HG03565 (cell line): ENCODE measurements at regions not wholly inside any gene's neighbourhood (a gene's known extent, or its start where the extent isn't known, plus 50 kb on each side); places are given as distances from the start of the nearest gene placed in this dataset.

Source experiments
- ATAC-seq: cut with Tn5 transposase; IDR thresholded peaks from one replicate; pipeline ENCODE4 v1.9.1; 2021; ENCODE audit warnings: mild to moderate bottlenecking, moderate library complexity; ENCODE audit not compliant: unreplicated experiment

- ATAC-seq: no peak
Measured at GRCh38 chr17:15112846-15113617, 152.1 kb downstream of the PMP22 start.

- ATAC-seq: no peak
Measured at GRCh38 chr17:15109608-15110007, 155.5 kb downstream of the PMP22 start.

- no peak for ATAC-seq
Measured at GRCh38 chr17:15108992-15109391, 156.1 kb downstream of the PMP22 start.

- no peak for ATAC-seq
Measured at GRCh38 chr17:15106540-15106939, 158.6 kb downstream of the PMP22 start.

GRCh38 chr17:15103785-15104184 lies 161.3 kb downstream of the PMP22 start:
- ATAC-seq: no peak

- no peak for ATAC-seq
Measured at GRCh38 chr17:15101175-15101574, 164.0 kb downstream of the PMP22 start.

GRCh38 chr17:15096511-15096910 lies 168.6 kb downstream of the PMP22 start:
- no peak for ATAC-seq

- no peak for ATAC-seq
Measured at GRCh38 chr17:15095935-15096334, 169.2 kb downstream of the PMP22 start.

GRCh38 chr17:15092762-15093161 lies 172.4 kb downstream of the PMP22 start:
- ATAC-seq: no peak

- no peak for ATAC-seq
Measured at GRCh38 chr17:15092261-15092660, 172.9 kb downstream of the PMP22 start.

- no peak for ATAC-seq
Measured at GRCh38 chr17:15091825-15092224, 173.3 kb downstream of the PMP22 start.

GRCh38 chr17:15090533-15090932 lies 174.6 kb downstream of the PMP22 start:
- ATAC-seq: no peak

- no peak for ATAC-seq
Measured at GRCh38 chr17:15087946-15088345, 177.2 kb downstream of the PMP22 start.

GRCh38 chr17:15086776-15087295 lies 178.3 kb downstream of the PMP22 start:
- ATAC-seq: no peak

GRCh38 chr17:15085890-15086677 lies 179.0 kb downstream of the PMP22 start:
- ATAC-seq: no peak

GRCh38 chr17:15083225-15083624 lies 181.9 kb downstream of the PMP22 start:
- no peak for ATAC-seq

GRCh38 chr17:15081008-15081407 lies 184.1 kb downstream of the PMP22 start:
- no peak for ATAC-seq

GRCh38 chr17:15078570-15078969 lies 186.6 kb downstream of the PMP22 start:
- ATAC-seq: no peak

- ATAC-seq: no peak
Measured at GRCh38 chr17:15076991-15077663, 188.0 kb downstream of the PMP22 start.

- ATAC-seq: no peak
Measured at GRCh38 chr17:15051933-15052332, 213.2 kb downstream of the PMP22 start.

GRCh38 chr17:15049795-15050160 lies 215.3 kb downstream of the PMP22 start:
- no peak for ATAC-seq
